Mucosa of rectum (tissue), 2 donors: ENCODE measurements at regions not wholly inside any gene's neighbourhood (a gene's known extent, or its start where the extent isn't known, plus 50 kb on each side); places are given as distances from the start of the nearest gene placed in this dataset.
"Not testable (repeated sequence)": the region's sequence is repeated elsewhere in the genome, so short reads cannot be mapped to it uniquely, and the experiment has no call there.

Source experiments
- H3K27ac ChIP-seq, 2 donors: one replicate each; pipeline ENCODE4 v1.7.0; 2013; ENCODE audit warnings: inconsistent platforms in 2 of 2, low read depth in 2 of 2, low read length in 2 of 2
- H3K27me3 ChIP-seq, 2 donors: one replicate each; pipeline ENCODE4 v1.7.0; 2013; ENCODE audit warnings: low read length in 2 of 2; ENCODE audit not compliant: control insufficient read depth in 2 of 2, insufficient read depth in 2 of 2
- H3K36me3 ChIP-seq, 2 donors: one replicate each; pipeline ENCODE4 v1.7.0; 2013; ENCODE audit warnings: low read length in 2 of 2; ENCODE audit not compliant: control insufficient read depth in 2 of 2, insufficient read depth in 2 of 2
- H3K4me1 ChIP-seq, 2 donors: one replicate each; pipeline ENCODE4 v1.7.0; 2013; ENCODE audit warnings: low read length in 2 of 2, mild to moderate bottlenecking in 1 of 2; ENCODE audit not compliant: control insufficient read depth in 2 of 2, insufficient read depth in 2 of 2
- H3K4me3 ChIP-seq, 2 donors: one replicate each; pipeline ENCODE4 v1.7.0; 2013; ENCODE audit warnings: low read length in 2 of 2
- H3K9ac ChIP-seq, 2 donors: one replicate each; pipeline ENCODE4 v1.7.0; 2013; ENCODE audit warnings: low read length in 2 of 2, low read depth in 1 of 2, mild to moderate bottlenecking in 1 of 2
- H3K9me3 ChIP-seq, 2 donors: one replicate each; pipeline ENCODE4 v1.7.0; 2013; ENCODE audit warnings: low read length in 2 of 2; ENCODE audit not compliant: control insufficient read depth in 2 of 2
- donor health status: healthy.
- donor health status: Normal muscosa, but diverticular disease.

DNA sequence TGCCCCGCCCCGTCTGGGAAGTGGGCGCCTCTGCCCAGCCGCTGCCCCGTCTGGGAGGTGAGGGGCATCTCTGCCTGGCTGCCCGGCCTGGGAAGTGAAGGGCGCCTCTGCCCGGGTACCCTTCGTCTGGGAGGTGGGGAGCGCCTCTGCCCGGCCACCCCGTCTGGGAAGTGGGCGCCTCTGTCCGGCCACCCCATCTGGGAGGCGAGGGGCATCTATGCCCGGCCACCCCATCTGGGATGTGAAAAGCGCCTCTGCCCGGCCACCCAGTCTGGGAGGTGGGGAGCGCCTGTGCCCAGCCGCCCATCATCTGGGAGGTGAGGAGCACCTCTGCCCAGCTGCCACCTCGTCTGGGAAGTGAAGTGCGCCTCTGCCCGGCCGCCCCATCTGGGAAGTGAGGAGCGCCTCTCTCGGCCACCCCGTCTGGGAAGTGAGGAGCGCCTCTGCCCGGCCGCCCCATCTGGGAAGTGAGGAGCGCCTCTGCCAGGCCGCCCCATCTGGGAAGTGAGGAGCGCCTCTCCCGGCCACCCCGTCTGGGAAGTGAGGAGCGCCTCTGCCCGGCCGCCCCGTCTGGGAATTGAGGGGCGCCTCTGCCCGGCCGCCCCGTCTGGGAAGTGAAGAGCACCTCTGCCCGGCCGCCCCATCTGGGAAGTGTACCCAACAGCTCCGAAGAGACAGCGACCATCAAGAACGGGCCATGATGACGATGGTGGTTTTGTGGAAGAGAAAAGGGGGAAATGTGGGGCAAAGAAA, 58.3 kb upstream of the PARP8 start:
- H3K9me3 ChIP-seq, H3K4me3 ChIP-seq, H3K4me1 ChIP-seq, H3K27ac ChIP-seq, H3K27me3 ChIP-seq, H3K9ac ChIP-seq, H3K36me3 ChIP-seq: not testable (repeated sequence)

- not testable (repeated sequence) for H3K27me3 ChIP-seq, H3K9ac ChIP-seq, H3K27ac ChIP-seq, H3K9me3 ChIP-seq, H3K4me3 ChIP-seq, H3K36me3 ChIP-seq, H3K4me1 ChIP-seq
These were observed 53.4 kb upstream of the PARP8 start for GRCh38 chr5:50613057-50613456.
